Breast epithelium (tissue), 3 donors: ENCODE measurements at regions not wholly inside any gene's neighbourhood (a gene's known extent, or its start where the extent isn't known, plus 50 kb on each side); places are given as distances from the start of the nearest gene placed in this dataset.

Source experiments
- POLR2A ChIP-seq: fragments of 450-650 bp; IDR thresholded peaks from one replicate; pipeline ENCODE4 v1.6.1; 2016; ENCODE audit warnings: antibody characterized with exemption, mild to moderate bottlenecking, moderate library complexity
- TF ChIP-seq, protein P1 (sequence below), 3 donors: fragments of 450-650 bp; IDR thresholded peaks; one replicate each; pipeline ENCODE4 v1.5.1; 2016 to 2017; ENCODE audit warnings: antibody characterized with exemption in 3 of 3, mild to moderate bottlenecking in 3 of 3, moderate library complexity in 3 of 3

DNA sequence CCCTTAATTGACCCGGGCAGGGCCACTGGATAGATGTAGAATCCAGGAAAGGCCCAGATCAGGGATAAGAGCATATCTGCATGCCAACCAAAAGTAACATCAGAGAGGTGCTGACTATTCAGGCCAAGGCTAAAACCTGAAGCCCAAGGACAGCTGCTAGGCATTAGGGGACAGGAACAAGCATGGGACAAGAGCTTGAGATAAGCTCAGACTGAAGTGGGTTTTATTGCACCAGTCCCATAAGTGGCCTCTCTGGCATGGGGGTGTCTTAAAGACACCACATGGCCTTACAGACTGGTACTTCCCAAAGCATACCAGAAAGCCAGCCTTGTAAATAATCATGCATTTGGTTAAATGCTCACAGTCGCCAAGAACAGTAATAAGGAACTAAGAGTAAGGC, 376.1 kb downstream of the FBXW7 start:
- TF ChIP-seq, protein P1, sequence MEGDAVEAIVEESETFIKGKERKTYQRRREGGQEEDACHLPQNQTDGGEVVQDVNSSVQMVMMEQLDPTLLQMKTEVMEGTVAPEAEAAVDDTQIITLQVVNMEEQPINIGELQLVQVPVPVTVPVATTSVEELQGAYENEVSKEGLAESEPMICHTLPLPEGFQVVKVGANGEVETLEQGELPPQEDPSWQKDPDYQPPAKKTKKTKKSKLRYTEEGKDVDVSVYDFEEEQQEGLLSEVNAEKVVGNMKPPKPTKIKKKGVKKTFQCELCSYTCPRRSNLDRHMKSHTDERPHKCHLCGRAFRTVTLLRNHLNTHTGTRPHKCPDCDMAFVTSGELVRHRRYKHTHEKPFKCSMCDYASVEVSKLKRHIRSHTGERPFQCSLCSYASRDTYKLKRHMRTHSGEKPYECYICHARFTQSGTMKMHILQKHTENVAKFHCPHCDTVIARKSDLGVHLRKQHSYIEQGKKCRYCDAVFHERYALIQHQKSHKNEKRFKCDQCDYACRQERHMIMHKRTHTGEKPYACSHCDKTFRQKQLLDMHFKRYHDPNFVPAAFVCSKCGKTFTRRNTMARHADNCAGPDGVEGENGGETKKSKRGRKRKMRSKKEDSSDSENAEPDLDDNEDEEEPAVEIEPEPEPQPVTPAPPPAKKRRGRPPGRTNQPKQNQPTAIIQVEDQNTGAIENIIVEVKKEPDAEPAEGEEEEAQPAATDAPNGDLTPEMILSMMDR (IDR thresholded peaks at IDR 0.05): no peak
- TF ChIP-seq POLR2A: no peak
